HL-60 (cell line): ENCODE measurements at regions not wholly inside any gene's neighbourhood (a gene's known extent, or its start where the extent isn't known, plus 50 kb on each side); places are given as distances from the start of the nearest gene placed in this dataset.

ENCODE experiments used
- DNase-seq, 2 experiments: peaks; one replicate each; pipeline ENCODE4 v3.0.0-alpha.2; 2010 to 2020; ENCODE audit warnings: low read depth in 1 of 2, low spot score in 1 of 2
- H3K27ac ChIP-seq: fragments of 250-450 bp; sonication (Bioruptor Pico); replicated peaks from 2 replicates; pipeline ENCODE4 v1.5.1; 2020; ENCODE audit warnings: mild to moderate bottlenecking, moderate library complexity
- H3K27me3 ChIP-seq: fragments of 250-450 bp; sonication (Bioruptor Pico); 2 replicates; pipeline ENCODE4 v1.5.1; 2021; ENCODE audit warnings: mild to moderate bottlenecking, moderate library complexity; ENCODE audit not compliant: insufficient read depth, poor library complexity, severe bottlenecking
- H3K4me3 ChIP-seq: replicated peaks from 2 replicates; pipeline ENCODE4 v1.5.1; 2011; ENCODE audit warnings: mild to moderate bottlenecking, control low read depth, low read length; ENCODE audit not compliant: insufficient read depth
- GABPA ChIP-seq: IDR thresholded peaks from 2 replicates; pipeline ENCODE4 v1.6.1; 2012; ENCODE audit warnings: low read depth
- POLR2AphosphoS5 ChIP-seq: IDR thresholded peaks from 2 replicates; pipeline ENCODE4 v1.6.1; 2012; ENCODE audit warnings: low read depth
- SPI1 ChIP-seq: IDR thresholded peaks from 2 replicates; pipeline ENCODE4 v1.6.1; 2012; ENCODE audit warnings: low read depth, mild to moderate bottlenecking, borderline replicate concordance
- TF ChIP-seq, protein P1 (sequence below): IDR thresholded peaks from one replicate; pipeline ENCODE4 v1.5.1; 2011; ENCODE audit warnings: low read length, control low read depth, inconsistent platforms; ENCODE audit not compliant: insufficient read depth
- TF ChIP-seq, protein P2 (sequence below): IDR thresholded peaks from 2 replicates; pipeline ENCODE4 v1.6.1; 2012; ENCODE audit warnings: low read depth; ENCODE audit not compliant: insufficient replicate concordance

DNA sequence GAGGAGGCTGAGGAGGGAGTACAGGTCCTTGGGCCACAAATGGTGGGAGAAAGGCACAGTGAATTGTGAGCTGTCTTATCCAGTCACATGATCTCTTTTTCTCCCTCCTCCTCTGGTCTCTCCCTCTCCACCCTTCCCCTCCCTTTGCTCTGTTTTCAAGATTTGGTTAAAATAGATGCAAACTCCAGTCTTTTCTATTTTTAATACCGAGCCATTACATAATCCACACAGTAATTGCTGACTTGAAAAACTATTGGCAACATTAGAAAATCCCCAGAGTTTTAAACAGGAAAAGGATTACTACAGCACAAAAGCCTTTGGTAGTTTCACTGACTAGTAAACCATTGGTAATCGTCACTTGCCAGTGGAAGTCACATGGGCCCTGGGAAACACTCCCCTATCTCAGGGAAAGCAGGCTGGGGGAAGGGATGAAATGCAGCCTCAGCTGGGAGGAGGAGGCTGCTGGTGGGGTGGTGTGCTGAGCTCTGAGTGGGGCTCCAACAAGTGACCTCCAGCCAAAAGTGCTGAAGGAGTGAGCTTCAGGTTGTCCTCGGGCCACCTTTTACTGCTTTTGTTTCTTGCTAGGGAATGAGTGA, 57.4 kb upstream of the PCBP1 start:
- Histone ChIP-seq H3K4me3 (no peak overlapping the region), H3K27me3 (no peaks in the 10 kb centered on the region), H3K27ac (peak overlapping the region; percentile 24)
- peak in 1 of 2 experiments; percentile 36 for DNase-seq
- TF ChIP-seq, protein P1, sequence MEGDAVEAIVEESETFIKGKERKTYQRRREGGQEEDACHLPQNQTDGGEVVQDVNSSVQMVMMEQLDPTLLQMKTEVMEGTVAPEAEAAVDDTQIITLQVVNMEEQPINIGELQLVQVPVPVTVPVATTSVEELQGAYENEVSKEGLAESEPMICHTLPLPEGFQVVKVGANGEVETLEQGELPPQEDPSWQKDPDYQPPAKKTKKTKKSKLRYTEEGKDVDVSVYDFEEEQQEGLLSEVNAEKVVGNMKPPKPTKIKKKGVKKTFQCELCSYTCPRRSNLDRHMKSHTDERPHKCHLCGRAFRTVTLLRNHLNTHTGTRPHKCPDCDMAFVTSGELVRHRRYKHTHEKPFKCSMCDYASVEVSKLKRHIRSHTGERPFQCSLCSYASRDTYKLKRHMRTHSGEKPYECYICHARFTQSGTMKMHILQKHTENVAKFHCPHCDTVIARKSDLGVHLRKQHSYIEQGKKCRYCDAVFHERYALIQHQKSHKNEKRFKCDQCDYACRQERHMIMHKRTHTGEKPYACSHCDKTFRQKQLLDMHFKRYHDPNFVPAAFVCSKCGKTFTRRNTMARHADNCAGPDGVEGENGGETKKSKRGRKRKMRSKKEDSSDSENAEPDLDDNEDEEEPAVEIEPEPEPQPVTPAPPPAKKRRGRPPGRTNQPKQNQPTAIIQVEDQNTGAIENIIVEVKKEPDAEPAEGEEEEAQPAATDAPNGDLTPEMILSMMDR: no peak
- TF ChIP-seq, protein P2, sequence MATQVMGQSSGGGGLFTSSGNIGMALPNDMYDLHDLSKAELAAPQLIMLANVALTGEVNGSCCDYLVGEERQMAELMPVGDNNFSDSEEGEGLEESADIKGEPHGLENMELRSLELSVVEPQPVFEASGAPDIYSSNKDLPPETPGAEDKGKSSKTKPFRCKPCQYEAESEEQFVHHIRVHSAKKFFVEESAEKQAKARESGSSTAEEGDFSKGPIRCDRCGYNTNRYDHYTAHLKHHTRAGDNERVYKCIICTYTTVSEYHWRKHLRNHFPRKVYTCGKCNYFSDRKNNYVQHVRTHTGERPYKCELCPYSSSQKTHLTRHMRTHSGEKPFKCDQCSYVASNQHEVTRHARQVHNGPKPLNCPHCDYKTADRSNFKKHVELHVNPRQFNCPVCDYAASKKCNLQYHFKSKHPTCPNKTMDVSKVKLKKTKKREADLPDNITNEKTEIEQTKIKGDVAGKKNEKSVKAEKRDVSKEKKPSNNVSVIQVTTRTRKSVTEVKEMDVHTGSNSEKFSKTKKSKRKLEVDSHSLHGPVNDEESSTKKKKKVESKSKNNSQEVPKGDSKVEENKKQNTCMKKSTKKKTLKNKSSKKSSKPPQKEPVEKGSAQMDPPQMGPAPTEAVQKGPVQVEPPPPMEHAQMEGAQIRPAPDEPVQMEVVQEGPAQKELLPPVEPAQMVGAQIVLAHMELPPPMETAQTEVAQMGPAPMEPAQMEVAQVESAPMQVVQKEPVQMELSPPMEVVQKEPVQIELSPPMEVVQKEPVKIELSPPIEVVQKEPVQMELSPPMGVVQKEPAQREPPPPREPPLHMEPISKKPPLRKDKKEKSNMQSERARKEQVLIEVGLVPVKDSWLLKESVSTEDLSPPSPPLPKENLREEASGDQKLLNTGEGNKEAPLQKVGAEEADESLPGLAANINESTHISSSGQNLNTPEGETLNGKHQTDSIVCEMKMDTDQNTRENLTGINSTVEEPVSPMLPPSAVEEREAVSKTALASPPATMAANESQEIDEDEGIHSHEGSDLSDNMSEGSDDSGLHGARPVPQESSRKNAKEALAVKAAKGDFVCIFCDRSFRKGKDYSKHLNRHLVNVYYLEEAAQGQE: no peak
- TF ChIP-seq SPI1: no peak
- TF ChIP-seq POLR2AphosphoS5: no peak
- no peak for TF ChIP-seq GABPA

DNA sequence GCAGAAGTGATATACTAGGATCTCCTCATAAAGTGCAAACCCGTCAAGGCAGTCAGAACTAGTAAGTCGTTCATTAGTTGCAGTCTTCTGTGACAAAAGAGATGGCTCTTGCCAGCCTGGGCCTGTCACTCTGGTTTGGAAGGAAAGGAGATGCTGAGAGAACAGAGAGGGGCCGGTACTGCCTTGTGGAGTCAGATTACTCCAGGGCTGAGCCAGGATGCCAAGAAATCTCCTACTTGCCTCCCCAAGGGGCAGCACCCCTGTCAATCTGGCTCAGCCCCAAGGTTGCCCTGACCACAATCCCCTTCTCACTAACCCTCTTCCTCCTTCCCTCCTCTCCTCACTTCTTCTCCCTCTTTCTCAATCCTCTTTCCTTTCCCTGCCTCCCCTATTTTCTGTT, 62.9 kb upstream of the ASPRV1 start:
- TF ChIP-seq, protein P2: no peak
- no peak for TF ChIP-seq GABPA
- TF ChIP-seq SPI1: peak; percentile 4; the same call in 1 of the 2 replicates
- no peak for TF ChIP-seq POLR2AphosphoS5
- DNase-seq: peak; percentile 36 to 56
- H3K27ac ChIP-seq: no peak overlapping the region
- no peak overlapping the region for H3K4me3 ChIP-seq
- H3K27me3 ChIP-seq: no peaks in the 10 kb centered on the region

DNA sequence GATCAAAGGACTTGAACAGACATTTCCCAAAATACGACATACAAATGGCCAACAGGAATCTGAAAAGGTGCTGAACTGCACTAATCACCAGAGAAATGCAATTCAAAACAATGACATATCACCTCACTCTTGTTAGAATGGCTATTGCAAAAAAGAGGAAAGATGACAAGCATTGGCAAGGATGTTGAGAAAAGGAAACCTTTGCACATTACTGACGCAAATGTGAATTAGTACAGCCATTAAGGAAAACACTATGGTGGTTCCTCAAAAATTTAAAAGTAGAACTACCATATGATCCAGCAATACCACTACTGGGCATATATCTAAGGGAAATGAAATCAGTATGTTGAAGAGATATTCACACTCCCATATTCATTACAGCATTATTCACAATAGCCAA, 57.7 kb upstream of the ASPRV1 start:
- Histone ChIP-seq H3K4me3 (no peak overlapping the region), H3K27me3 (no peaks in the 10 kb centered on the region), H3K27ac (peak overlapping the region; percentile 56)
- TF ChIP-seq SPI1 (no peak), GABPA (no peak), POLR2AphosphoS5 (no peak)
- TF ChIP-seq, protein P2: no peak
- TF ChIP-seq, protein P1: no peak
- peak in 1 of 2 experiments; percentile 46 for DNase-seq
